Epidermal melanocyte (primary cell): ENCODE measurements at regions not wholly inside any gene's neighbourhood (a gene's known extent, or its start where the extent isn't known, plus 50 kb on each side); places are given as distances from the start of the nearest gene placed in this dataset.
"Not testable (repeated sequence)": the region's sequence is repeated elsewhere in the genome, so short reads cannot be mapped to it uniquely, and the experiment has no call there.

Experiments used
- DNase-seq: peaks from one replicate; pipeline ENCODE4 v3.0.0; 2011; ENCODE audit warnings: low spot score; ENCODE audit not compliant: insufficient read length

- not testable (repeated sequence) for DNase-seq
Measured at GRCh38 chr16:88227722-88228482, 154.9 kb upstream of the ZNF469 start.

- DNase-seq, result not testable (repeated sequence)
Measured at GRCh38 chr16:88228751-88229150, 154.0 kb upstream of the ZNF469 start.

DNA sequence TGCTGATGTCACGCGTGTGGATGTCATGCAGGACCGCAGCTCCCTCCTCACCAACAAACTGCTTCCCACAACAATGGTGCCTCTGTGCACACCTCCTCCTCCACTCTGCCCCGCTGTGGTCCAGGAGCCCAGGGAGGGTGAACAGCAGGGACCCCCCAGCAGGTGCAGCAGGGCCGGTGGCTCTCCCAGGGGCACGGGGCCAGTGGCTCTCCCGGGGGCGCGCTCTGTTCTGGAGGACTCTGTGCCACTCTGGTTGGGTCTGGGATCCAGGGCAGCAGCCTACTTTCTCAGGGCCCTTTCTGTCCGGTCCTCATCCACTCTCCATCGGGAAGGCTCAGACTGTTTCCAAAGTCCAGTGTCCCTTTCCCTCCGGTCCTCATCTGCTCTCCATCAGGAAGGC lies 153.0 kb upstream of the ZNF469 start:
- DNase-seq, result not testable (repeated sequence)

GRCh38 chr16:88230276-88230966 lies 152.3 kb upstream of the ZNF469 start:
- not testable (repeated sequence) for DNase-seq

DNA sequence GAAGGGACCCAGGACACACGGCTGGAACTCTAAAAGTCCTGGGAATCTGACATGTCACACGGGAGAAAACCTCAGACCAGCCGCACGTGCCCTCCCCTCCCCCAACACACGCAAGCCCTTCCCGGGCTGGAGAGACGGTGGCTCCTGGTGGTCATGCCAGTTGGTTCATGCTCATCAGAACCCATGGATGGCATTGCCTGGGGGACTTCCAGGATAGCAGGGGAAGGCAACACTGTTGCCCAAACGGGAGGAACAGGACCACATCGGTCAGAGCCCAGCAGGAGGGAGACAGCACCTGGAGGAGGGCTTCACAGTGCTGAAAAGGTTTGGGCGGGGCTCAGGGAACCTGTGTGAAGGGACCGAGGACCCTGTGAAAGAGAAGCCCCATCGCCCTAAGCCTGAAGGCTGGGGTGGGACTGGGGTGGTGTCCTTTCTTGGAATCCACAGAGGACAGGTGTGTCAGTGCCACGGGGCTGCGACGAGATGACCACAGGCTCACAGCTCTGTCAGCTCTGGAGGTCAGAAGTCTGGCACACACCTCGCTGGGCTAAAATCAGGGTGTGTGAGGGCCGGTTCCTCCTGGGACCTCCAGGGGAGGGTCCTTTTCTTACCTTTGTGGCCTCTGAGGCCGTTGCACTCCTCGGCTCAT lies 151.7 kb upstream of the ZNF469 start:
- not testable (repeated sequence) for DNase-seq

- DNase-seq, result not testable (repeated sequence)
Measured at GRCh38 chr16:88231839-88232238, 150.9 kb upstream of the ZNF469 start.

GRCh38 chr16:88232401-88233258 lies 150.1 kb upstream of the ZNF469 start:
- not testable (repeated sequence) for DNase-seq

- not testable (repeated sequence) for DNase-seq
Measured at GRCh38 chr16:88233621-88234420, 148.9 kb upstream of the ZNF469 start.

- DNase-seq, result not testable (repeated sequence)
Measured at GRCh38 chr16:88234421-88235271, 148.1 kb upstream of the ZNF469 start.

GRCh38 chr16:88235691-88236090 lies 147.1 kb upstream of the ZNF469 start:
- not testable (repeated sequence) for DNase-seq

- DNase-seq, result not testable (repeated sequence)
Measured at GRCh38 chr16:88236229-88236628, 146.5 kb upstream of the ZNF469 start.

GRCh38 chr16:88237314-88237713 lies 145.4 kb upstream of the ZNF469 start:
- DNase-seq, result not testable (repeated sequence)

- not testable (repeated sequence) for DNase-seq
Measured at GRCh38 chr16:88237761-88238415, 144.9 kb upstream of the ZNF469 start.

DNA sequence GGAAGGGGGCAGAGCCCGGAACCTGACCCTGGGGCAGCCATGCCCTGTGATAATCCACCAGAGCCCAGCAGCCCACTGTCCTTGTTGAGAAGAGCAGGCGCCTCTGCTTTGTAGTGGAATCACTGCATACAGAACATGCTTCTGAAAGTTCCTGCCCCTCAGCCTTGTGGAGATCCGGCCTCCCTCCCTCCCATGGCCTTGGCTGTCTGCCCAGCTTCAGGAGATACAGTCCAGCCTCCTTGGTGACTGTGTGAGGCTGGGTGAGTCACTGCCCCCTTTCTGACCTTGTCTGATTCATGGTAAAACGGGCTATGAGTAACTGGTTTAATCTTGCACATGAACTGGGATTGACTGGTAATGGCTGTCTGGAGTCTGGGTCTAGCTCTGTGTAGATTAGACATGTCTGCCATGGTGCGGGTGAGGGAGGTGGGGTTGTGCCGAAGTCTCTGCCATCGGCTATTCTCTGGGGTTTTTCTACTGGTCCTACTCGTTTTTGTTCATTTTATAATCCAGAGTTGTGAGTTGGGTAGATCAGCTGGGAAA lies 144.0 kb upstream of the ZNF469 start:
- DNase-seq, result peak; percentile 76

DNA sequence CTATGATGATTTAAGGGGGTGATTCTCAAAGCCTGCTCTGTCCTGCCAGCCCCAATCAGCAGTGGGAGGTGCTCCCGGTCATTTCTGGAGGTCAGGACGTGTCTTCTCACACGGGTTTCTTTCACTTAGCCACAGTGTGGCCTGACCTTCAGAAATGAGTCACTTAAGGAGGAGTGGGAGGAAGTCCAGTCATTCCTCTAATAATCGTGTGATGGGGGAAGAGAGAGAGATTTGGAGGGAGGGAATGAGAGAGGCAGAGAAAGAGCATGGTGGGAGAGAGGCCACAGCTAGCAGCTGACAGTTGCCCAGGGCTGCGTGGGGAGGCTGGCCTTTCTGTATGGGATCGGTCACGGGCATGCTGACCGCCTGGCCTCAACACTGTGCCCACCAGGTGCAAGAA lies 142.6 kb upstream of the ZNF469 start:
- DNase-seq, result not testable (repeated sequence)

- not testable (repeated sequence) for DNase-seq
Measured at GRCh38 chr16:88240776-88241175, 142.0 kb upstream of the ZNF469 start.

- not testable (repeated sequence) for DNase-seq
Measured at GRCh38 chr16:88241404-88242311, 141.1 kb upstream of the ZNF469 start.
